ENCODE measurements at regions not wholly inside any gene's neighbourhood (a gene's known extent, or its start where the extent isn't known, plus 50 kb on each side); places are given as distances from the start of the nearest gene placed in this dataset.

DNA sequence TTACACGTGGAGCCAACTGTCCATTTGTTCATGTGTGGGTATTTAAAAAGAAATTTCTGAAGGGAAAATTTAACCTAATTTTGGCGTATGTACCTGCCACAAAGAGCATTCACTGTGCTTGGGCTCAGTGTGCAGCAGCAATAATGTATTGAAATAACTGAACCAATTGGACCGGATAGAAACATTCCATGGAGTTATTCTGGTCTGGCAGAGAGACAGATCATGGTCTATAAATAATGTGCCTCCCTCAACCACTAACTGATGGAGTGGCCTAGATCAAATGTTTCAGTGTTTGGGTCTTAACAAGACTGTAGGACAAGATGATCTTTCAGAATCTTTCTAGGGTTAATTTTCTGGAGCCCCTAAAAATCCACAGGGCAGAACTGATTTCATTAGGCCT is 469.7 kb downstream of the PRELID2 start:
- TF ChIP-seq, protein P1, sequence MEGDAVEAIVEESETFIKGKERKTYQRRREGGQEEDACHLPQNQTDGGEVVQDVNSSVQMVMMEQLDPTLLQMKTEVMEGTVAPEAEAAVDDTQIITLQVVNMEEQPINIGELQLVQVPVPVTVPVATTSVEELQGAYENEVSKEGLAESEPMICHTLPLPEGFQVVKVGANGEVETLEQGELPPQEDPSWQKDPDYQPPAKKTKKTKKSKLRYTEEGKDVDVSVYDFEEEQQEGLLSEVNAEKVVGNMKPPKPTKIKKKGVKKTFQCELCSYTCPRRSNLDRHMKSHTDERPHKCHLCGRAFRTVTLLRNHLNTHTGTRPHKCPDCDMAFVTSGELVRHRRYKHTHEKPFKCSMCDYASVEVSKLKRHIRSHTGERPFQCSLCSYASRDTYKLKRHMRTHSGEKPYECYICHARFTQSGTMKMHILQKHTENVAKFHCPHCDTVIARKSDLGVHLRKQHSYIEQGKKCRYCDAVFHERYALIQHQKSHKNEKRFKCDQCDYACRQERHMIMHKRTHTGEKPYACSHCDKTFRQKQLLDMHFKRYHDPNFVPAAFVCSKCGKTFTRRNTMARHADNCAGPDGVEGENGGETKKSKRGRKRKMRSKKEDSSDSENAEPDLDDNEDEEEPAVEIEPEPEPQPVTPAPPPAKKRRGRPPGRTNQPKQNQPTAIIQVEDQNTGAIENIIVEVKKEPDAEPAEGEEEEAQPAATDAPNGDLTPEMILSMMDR (IDR thresholded peaks at IDR 0.05; ENCODE audit: insufficient read depth, low read length): no peak
- TF ChIP-seq SPI1 (IDR thresholded peaks at IDR 0.05; ENCODE audit: borderline replicate concordance, low read depth) (no peak), POLR2AphosphoS5 (IDR thresholded peaks at IDR 0.05; ENCODE audit: low read depth) (no peak), GABPA (IDR thresholded peaks at IDR 0.05; ENCODE audit: low read depth) (no peak)
- TF ChIP-seq, protein P2, sequence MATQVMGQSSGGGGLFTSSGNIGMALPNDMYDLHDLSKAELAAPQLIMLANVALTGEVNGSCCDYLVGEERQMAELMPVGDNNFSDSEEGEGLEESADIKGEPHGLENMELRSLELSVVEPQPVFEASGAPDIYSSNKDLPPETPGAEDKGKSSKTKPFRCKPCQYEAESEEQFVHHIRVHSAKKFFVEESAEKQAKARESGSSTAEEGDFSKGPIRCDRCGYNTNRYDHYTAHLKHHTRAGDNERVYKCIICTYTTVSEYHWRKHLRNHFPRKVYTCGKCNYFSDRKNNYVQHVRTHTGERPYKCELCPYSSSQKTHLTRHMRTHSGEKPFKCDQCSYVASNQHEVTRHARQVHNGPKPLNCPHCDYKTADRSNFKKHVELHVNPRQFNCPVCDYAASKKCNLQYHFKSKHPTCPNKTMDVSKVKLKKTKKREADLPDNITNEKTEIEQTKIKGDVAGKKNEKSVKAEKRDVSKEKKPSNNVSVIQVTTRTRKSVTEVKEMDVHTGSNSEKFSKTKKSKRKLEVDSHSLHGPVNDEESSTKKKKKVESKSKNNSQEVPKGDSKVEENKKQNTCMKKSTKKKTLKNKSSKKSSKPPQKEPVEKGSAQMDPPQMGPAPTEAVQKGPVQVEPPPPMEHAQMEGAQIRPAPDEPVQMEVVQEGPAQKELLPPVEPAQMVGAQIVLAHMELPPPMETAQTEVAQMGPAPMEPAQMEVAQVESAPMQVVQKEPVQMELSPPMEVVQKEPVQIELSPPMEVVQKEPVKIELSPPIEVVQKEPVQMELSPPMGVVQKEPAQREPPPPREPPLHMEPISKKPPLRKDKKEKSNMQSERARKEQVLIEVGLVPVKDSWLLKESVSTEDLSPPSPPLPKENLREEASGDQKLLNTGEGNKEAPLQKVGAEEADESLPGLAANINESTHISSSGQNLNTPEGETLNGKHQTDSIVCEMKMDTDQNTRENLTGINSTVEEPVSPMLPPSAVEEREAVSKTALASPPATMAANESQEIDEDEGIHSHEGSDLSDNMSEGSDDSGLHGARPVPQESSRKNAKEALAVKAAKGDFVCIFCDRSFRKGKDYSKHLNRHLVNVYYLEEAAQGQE (IDR thresholded peaks at IDR 0.05; ENCODE audit: insufficient replicate concordance, low read depth): no peak
